ENCODE measurements at regions not wholly inside any gene's neighbourhood (a gene's known extent, or its start where the extent isn't known, plus 50 kb on each side); places are given as distances from the start of the nearest gene placed in this dataset.

GRCh38 chr5:10102706-10103497, 146.8 kb downstream of the ATPSCKMT start:
- no peak for TF ChIP-seq SUZ12 (IDR thresholded peaks at IDR 0.05)
- TF ChIP-seq LEF1 (IDR thresholded peaks at IDR 0.05; ENCODE audit: borderline replicate concordance), result no peak
- no peak for TF ChIP-seq ELF4 (IDR thresholded peaks at IDR 0.05)
- no peak for TF ChIP-seq FOXK2 (IDR thresholded peaks at IDR 0.05)
- TF ChIP-seq FOXA1 (IDR thresholded peaks at IDR 0.05), result no peak
- no peak for TF ChIP-seq HDGF (IDR thresholded peaks at IDR 0.05; ENCODE audit: borderline replicate concordance)
- TF ChIP-seq L3MBTL2 (conservative IDR thresholded peaks at IDR 0.05), result no peak
- no peak for TF ChIP-seq SP1 (IDR thresholded peaks at IDR 0.05)
